Liver (tissue), 7 donors: ENCODE measurements at regions not wholly inside any gene's neighbourhood (a gene's known extent, or its start where the extent isn't known, plus 50 kb on each side); places are given as distances from the start of the nearest gene placed in this dataset.

ENCODE experiments used
- DNase-seq: peaks from one replicate; pipeline ENCODE4 v3.0.0-alpha.2; 2017; ENCODE audit warnings: low spot score
- H3K27ac ChIP-seq, 2 donors: one replicate each; pipeline ENCODE4 v1.7.0; 2013; ENCODE audit warnings: inconsistent platforms in 2 of 2, low read length in 2 of 2, control low read depth in 1 of 2, low read depth in 1 of 2, mild to moderate bottlenecking in 1 of 2
- H3K27me3 ChIP-seq, 4 donors: one replicate each; pipeline versions ENCODE4 v1.6.1 to v1.7.0; 2013; ENCODE audit warnings: low read length in 3 of 4, inconsistent platforms in 1 of 4, mild to moderate bottlenecking in 1 of 4, moderate library complexity in 1 of 4; ENCODE audit not compliant: control insufficient read depth in 4 of 4, insufficient read depth in 4 of 4
- H3K36me3 ChIP-seq, 4 donors: one replicate each; pipeline versions ENCODE4 v1.6.1 to v1.7.0; 2013; ENCODE audit warnings: low read length in 3 of 4, mild to moderate bottlenecking in 3 of 4, low read depth in 1 of 4, moderate library complexity in 1 of 4; ENCODE audit not compliant: control insufficient read depth in 4 of 4, insufficient read depth in 3 of 4
- H3K4me1 ChIP-seq, 4 donors: one replicate each; pipeline versions ENCODE4 v1.6.1 to v1.7.0; 2013; ENCODE audit warnings: low read length in 3 of 4, mild to moderate bottlenecking in 3 of 4, moderate library complexity in 1 of 4; ENCODE audit not compliant: control insufficient read depth in 4 of 4, insufficient read depth in 4 of 4
- H3K4me3 ChIP-seq, 3 donors: one replicate each; pipeline versions ENCODE4 v1.6.1 to v1.7.0; 2013; ENCODE audit warnings: low read length in 3 of 3, control low read depth in 1 of 3, low read depth in 1 of 3, mild to moderate bottlenecking in 1 of 3
- H3K9ac ChIP-seq, 2 donors: one replicate each; pipeline ENCODE4 v1.7.0; 2013; ENCODE audit warnings: low read length in 2 of 2, mild to moderate bottlenecking in 2 of 2, moderate library complexity in 2 of 2, control low read depth in 1 of 2, low read depth in 1 of 2
- H3K9me3 ChIP-seq, 4 donors: one replicate each; pipeline versions ENCODE4 v1.6.1 to v1.7.0; 2013; ENCODE audit warnings: low read length in 3 of 4; ENCODE audit not compliant: control insufficient read depth in 4 of 4
- EGR1 ChIP-seq, 2 donors: IDR thresholded peaks; 2 replicates each; pipeline ENCODE4 v1.6.1; 2016 to 2018; ENCODE audit warnings: antibody characterized with exemption in 2 of 2, low read depth in 2 of 2
- FOXA2 ChIP-seq: IDR thresholded peaks from 2 replicates; pipeline ENCODE4 v1.6.1; 2016; ENCODE audit warnings: antibody characterized with exemption
- HNF4A ChIP-seq, 2 donors: conservative IDR thresholded peaks; 2 replicates each; pipeline ENCODE4 v1.6.1; 2016; ENCODE audit warnings: antibody characterized with exemption in 2 of 2, mild to moderate bottlenecking in 2 of 2
- JUND ChIP-seq, 2 donors: IDR thresholded peaks; 2 replicates each; pipeline ENCODE4 v1.6.1; 2016; ENCODE audit warnings: antibody characterized with exemption in 2 of 2
- RAD21 ChIP-seq, 2 donors: IDR thresholded peaks; 2 replicates each; pipeline ENCODE4 v1.6.1; 2016; ENCODE audit warnings: antibody characterized with exemption in 2 of 2, mild to moderate bottlenecking in 2 of 2
- TAF1 ChIP-seq: conservative IDR thresholded peaks from 2 replicates; pipeline ENCODE4 v1.6.1; 2016; ENCODE audit warnings: antibody characterized with exemption, mild to moderate bottlenecking
- WGBS: extraction: QIAGEN DNeasy Blood & Tissue Kit; methylation state at CpG from one replicate; pipeline ENCODE4 v1.1.7; 2013; 5-methylcytosine and 5-hydroxymethylcytosine counted together
- TF ChIP-seq, protein P1 (sequence below): IDR thresholded peaks from 2 replicates; pipeline ENCODE4 v1.6.1; 2016; ENCODE audit warnings: antibody characterized with exemption
- TF ChIP-seq, protein P2 (sequence below): IDR thresholded peaks from 2 replicates; pipeline ENCODE4 v1.6.1; 2016; ENCODE audit warnings: antibody characterized with exemption
- donor health status: healthy.
- donor health status: healthy.
- donor health status: healthy.
- donor health status: healthy.

GRCh38 chr3:118425272-118425837 is 609.3 kb downstream of the IGSF11 start:
- Histone ChIP-seq H3K9me3 (peaks cover 0 to 4% (median under 1%) of the 10 kb centered on the region in 4 donors), H3K9ac (no peak overlapping the region), H3K27ac (no peak overlapping the region), H3K27me3 (no peaks in the 10 kb centered on the region), H3K4me1 (no peaks in the 10 kb centered on the region), H3K4me3 (no peak overlapping the region), H3K36me3 (no peaks in the 10 kb centered on the region)
- TF ChIP-seq, protein P1, sequence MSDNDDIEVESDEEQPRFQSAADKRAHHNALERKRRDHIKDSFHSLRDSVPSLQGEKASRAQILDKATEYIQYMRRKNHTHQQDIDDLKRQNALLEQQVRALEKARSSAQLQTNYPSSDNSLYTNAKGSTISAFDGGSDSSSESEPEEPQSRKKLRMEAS, result no peak
- TF ChIP-seq, protein P2, sequence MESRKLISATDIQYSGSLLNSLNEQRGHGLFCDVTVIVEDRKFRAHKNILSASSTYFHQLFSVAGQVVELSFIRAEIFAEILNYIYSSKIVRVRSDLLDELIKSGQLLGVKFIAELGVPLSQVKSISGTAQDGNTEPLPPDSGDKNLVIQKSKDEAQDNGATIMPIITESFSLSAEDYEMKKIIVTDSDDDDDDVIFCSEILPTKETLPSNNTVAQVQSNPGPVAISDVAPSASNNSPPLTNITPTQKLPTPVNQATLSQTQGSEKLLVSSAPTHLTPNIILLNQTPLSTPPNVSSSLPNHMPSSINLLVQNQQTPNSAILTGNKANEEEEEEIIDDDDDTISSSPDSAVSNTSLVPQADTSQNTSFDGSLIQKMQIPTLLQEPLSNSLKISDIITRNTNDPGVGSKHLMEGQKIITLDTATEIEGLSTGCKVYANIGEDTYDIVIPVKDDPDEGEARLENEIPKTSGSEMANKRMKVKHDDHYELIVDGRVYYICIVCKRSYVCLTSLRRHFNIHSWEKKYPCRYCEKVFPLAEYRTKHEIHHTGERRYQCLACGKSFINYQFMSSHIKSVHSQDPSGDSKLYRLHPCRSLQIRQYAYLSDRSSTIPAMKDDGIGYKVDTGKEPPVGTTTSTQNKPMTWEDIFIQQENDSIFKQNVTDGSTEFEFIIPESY, result no peak
- no peak for TF ChIP-seq EGR1 (IDR thresholded peaks at IDR 0.05; ENCODE audit: low read depth in 2 of 2)
- WGBS, result 48% methylated on average over 4 of the region's 4 CpGs
- no peak for DNase-seq

DNA sequence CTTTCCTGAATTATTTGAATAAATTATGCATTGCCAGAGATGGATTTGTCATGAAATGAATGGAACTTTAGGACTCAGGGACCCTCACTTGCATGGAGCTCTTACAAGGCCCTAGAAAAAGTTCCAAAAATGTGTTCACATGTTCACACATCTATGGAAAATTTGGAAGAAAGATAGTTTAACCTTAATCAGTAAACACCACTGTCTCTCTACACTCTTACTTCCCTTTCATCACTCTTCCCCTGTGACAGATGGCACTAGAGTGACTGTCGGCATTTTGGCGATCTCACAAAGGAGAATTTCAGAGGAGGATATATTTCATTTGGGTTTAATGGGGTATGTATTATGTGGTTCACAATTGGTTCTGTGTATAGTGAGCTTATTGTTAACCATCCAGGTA is 600.8 kb downstream of the IGSF11 start:
- TF ChIP-seq RAD21 (IDR thresholded peaks at IDR 0.05), result no peak
- TF ChIP-seq HNF4A (conservative IDR thresholded peaks at IDR 0.05), result no peak
- TF ChIP-seq EGR1 (IDR thresholded peaks at IDR 0.05; ENCODE audit: low read depth in 2 of 2), result no peak
- TF ChIP-seq FOXA2, result no peak
- TF ChIP-seq, protein P2, result no peak
- Histone ChIP-seq H3K27me3 (no peaks in the 10 kb centered on the region), H3K27ac (no peak overlapping the region), H3K9ac (no peak overlapping the region), H3K36me3 (no peaks in the 10 kb centered on the region), H3K4me1 (no peaks in the 10 kb centered on the region), H3K4me3 (no peak overlapping the region), H3K9me3 (no peaks in the 10 kb centered on the region)
- 61% methylated on average over 2 of the region's 2 CpGs for WGBS
- no peak for DNase-seq

GRCh38 chr3:118435851-118436350 is 598.7 kb downstream of the IGSF11 start:
- Histone ChIP-seq H3K27me3 (no peaks in the 10 kb centered on the region), H3K27ac (no peak overlapping the region), H3K9me3 (no peaks in the 10 kb centered on the region), H3K4me1 (no peaks in the 10 kb centered on the region), H3K4me3 (no peak overlapping the region), H3K36me3 (no peaks in the 10 kb centered on the region), H3K9ac (no peak overlapping the region)
- WGBS, result 65% methylated on average over 1 of the region's 1 CpG
- TF ChIP-seq JUND (IDR thresholded peaks at IDR 0.05) (no peak), TAF1 (no peak)
- DNase-seq, result no peak
